HCT116 (cell line): ENCODE measurements at regions not wholly inside any gene's neighbourhood (a gene's known extent, or its start where the extent isn't known, plus 50 kb on each side); places are given as distances from the start of the nearest gene placed in this dataset.

ENCODE experiments used
- CTCF ChIP-seq, 3 experiments: fragments of 200-600 bp in 1 of 3; sonication (generic) in 1 of 3; IDR thresholded peaks in 2 of 3; conservative IDR thresholded peaks in 1 of 3; 2 replicates each; pipeline ENCODE4 v1.5.1; 2012 to 2017; ENCODE audit warnings: low read depth in 2 of 3, low read length in 2 of 3, antibody characterized with exemption in 1 of 3, borderline replicate concordance in 1 of 3, control low read depth in 1 of 3, mild to moderate bottlenecking in 1 of 3, mixed read lengths in 1 of 3, mixed run types in 1 of 3, moderate library complexity in 1 of 3; ENCODE audit not compliant: insufficient read depth in 1 of 3
- ELF1 ChIP-seq: IDR thresholded peaks from 2 replicates; pipeline ENCODE4 v1.6.1; 2012; ENCODE audit warnings: low read depth, borderline replicate concordance
- EZH2 ChIP-seq: fragments of 200-600 bp; sonication (generic); IDR thresholded peaks from 2 replicates; pipeline ENCODE4 v1.6.1; 2017; ENCODE audit warnings: antibody characterized with exemption, mixed run types
- POLR2A ChIP-seq: IDR thresholded peaks from 2 replicates; pipeline ENCODE4 v1.7.0; 2011; ENCODE audit warnings: borderline replicate concordance; ENCODE audit not compliant: insufficient read depth, insufficient read length; ENCODE audit errors: extremely low read depth
- POLR2AphosphoS5 ChIP-seq: IDR thresholded peaks from 2 replicates; pipeline ENCODE4 v1.6.1; 2011; ENCODE audit warnings: mild to moderate bottlenecking, low read depth, low read length, moderate library complexity
- REST ChIP-seq: IDR thresholded peaks from 2 replicates; pipeline ENCODE4 v1.6.1; 2012; ENCODE audit warnings: low read depth
- SP1 ChIP-seq: IDR thresholded peaks from 2 replicates; pipeline ENCODE4 v1.6.1; 2012; ENCODE audit warnings: low read depth
- ZFX ChIP-seq: fragments of 450-650 bp; IDR thresholded peaks from 2 replicates; pipeline ENCODE4 v1.6.1; 2017
- ZNF274 ChIP-seq: fragments of 200-500 bp; sonication (Bioruptor generic); IDR thresholded peaks from 2 replicates; pipeline ENCODE4 v1.6.1; 2014; ENCODE audit warnings: mild to moderate bottlenecking, low read depth, low read length, inconsistent platforms
- TF ChIP-seq, protein P1 (sequence below): IDR thresholded peaks from 2 replicates; pipeline ENCODE4 v1.6.1; 2012
- TF ChIP-seq, protein P2 (sequence below): IDR thresholded peaks from 2 replicates; pipeline ENCODE4 v1.6.1; 2012

DNA sequence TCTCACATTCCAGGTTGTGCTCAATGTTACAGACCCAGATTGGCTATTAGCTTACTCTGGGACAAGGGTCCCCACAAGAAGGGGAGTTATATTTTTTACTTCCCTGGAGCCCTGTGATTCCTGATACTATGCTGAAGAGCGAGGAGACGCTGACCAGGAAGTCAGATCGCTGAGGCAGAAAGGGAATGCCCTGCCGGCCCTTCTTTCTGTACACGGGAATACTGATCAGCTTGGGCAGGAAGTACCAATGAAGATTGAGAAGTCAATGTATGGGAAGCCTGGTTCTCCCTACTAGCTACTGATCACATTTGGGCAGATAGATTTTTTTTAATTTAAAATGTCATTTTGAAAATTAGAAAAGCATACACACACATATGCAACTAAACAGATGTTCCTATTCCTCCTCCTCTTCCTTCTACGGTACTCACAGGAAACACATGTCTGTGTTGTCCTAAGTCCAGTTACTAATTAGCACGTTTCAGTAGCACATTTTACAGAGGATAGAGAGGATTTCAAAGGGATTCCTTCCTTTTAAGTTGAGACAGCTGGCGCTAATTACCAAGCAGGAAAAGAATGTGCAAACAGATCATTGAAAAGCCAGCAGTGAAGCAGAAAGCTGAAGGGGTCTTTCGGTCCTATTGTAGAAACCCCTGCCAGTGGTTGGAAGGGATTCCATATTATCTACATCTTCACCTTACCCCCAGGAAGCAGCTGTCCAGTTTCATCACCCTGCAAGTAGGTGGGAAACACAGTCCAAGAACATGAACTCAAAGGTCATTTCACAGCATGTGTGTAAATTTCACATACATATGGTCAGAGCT lies 292.4 kb downstream of the DUSP6 start:
- TF ChIP-seq POLR2AphosphoS5 (no peak), CTCF (IDR thresholded peaks at IDR 0.05 in 2 of 3, conservative IDR thresholded peaks at IDR 0.05 in 1 of 3; ENCODE audit: borderline replicate concordance in 1 of 3, insufficient read depth in 1 of 3, low read depth in 2 of 3, low read length in 2 of 3) (no peak), POLR2A (no peak), ZFX (no peak), EZH2 (no peak), ZNF274 (no peak), SP1 (no peak), REST (no peak), ELF1 (no peak)
- TF ChIP-seq, protein P1, sequence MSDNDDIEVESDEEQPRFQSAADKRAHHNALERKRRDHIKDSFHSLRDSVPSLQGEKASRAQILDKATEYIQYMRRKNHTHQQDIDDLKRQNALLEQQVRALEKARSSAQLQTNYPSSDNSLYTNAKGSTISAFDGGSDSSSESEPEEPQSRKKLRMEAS, result no peak
- TF ChIP-seq, protein P2, sequence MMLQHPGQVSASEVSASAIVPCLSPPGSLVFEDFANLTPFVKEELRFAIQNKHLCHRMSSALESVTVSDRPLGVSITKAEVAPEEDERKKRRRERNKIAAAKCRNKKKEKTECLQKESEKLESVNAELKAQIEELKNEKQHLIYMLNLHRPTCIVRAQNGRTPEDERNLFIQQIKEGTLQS, result no peak
